ENCODE measurements at regions not wholly inside any gene's neighbourhood (a gene's known extent, or its start where the extent isn't known, plus 50 kb on each side); places are given as distances from the start of the nearest gene placed in this dataset.

DNA sequence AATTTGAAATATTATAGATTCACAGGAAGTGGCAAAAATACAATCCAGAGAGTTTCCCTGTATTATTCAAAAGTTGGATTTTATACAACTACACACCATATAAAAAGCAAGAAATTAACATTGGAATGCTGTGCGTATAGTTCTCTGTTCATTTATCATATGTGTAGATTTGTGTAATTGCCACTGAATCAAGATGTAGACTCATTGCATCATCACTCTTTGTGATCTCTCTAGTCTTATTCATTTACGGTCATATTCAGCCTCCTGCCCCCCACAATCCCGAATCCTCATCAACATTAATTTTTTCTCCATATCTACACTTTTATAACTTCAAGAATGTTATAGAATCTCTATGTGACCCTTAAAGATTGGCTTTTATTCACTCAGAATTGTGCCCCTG lies 390.6 kb upstream of the B3GAT1 start:
- POLR2A ChIA-PET: no interaction called here
- H3K4me1 Mint-ChIP-seq: no peaks in the 10 kb centered on the region

GRCh38 chr11:134802116-134802515 lies 390.1 kb upstream of the B3GAT1 start:
- peaks cover 30% of the 10 kb centered on the region for H3K27me3 Mint-ChIP-seq
- no peak for ATAC-seq (ENCODE audit: low read depth)
- no peaks in the 10 kb centered on the region for H3K4me1 Mint-ChIP-seq
- no peak for DNase-seq
- H3K4me3 Mint-ChIP-seq: no peak overlapping the region
- H3K27ac Mint-ChIP-seq: no peak overlapping the region
- H3K36me3 Mint-ChIP-seq: no peaks in the 10 kb centered on the region
- H3K9me3 Mint-ChIP-seq: no peaks in the 10 kb centered on the region
- POLR2A ChIA-PET: no interaction called here

More for the DNA sequence above, 390.6 kb upstream of the B3GAT1 start:
- Mint-ChIP-seq H3K27ac (no peak overlapping the region), H3K4me3 (no peak overlapping the region), H3K36me3 (no peaks in the 10 kb centered on the region), H3K9me3 (no peaks in the 10 kb centered on the region), H3K27me3 (peaks cover 30% of the 10 kb centered on the region)
- ATAC-seq (ENCODE audit: low read depth): no peak
- no peak for DNase-seq

DNA sequence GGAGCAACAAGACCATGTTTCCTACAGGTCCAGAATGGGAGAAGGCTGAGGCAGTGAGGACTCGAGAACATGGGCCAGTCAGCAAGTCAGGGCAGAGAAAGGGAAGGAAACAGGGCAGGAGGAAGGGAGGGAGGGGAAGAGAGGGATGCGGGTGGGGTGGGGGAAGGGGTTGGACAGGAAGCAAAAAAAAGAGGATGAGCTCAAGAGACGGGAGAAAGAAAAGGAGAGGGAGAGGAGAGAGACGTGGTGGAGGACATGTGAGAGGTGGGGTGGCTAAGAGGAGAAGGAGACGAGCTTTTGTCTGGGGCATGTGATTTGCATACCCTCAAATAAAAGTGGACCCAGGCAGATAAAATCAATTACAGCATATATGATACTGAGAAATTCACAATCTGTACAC lies 389.5 kb upstream of the B3GAT1 start:
- POLR2A ChIA-PET: no interaction called here
- Mint-ChIP-seq H3K4me3 (no peak overlapping the region), H3K36me3 (no peaks in the 10 kb centered on the region), H3K4me1 (no peaks in the 10 kb centered on the region), H3K27me3 (peaks cover 30% of the 10 kb centered on the region), H3K27ac (no peak overlapping the region), H3K9me3 (no peaks in the 10 kb centered on the region)
- no peak for ATAC-seq (ENCODE audit: low read depth)
- no peak for DNase-seq

DNA sequence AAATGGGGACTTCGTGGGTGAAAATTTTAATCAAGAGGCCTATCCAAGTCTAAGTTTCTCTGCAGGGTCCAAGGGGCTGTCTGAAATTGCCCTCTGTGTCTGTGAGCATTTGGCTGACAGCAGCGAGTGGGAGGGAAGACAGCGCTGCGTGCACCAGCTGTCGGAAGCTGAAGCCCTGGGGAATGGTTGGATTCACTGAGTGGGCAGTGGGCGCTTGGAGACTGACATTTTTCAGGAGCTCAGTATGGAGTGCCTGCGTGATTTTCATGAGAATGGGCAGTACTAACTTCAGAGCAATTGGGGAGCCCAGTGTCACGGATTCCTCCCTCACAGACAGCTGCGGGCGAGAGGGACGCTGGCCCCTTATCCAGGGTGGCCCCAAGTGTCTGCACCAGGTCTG lies 388.8 kb upstream of the B3GAT1 start:
- no peaks in the 10 kb centered on the region for H3K4me1 Mint-ChIP-seq
- no peaks in the 10 kb centered on the region for H3K36me3 Mint-ChIP-seq
- H3K9me3 Mint-ChIP-seq: no peaks in the 10 kb centered on the region
- H3K27me3 Mint-ChIP-seq: peaks cover 28% of the 10 kb centered on the region
- ATAC-seq (ENCODE audit: low read depth) (no peak), DNase-seq (no peak)
- H3K4me3 Mint-ChIP-seq: no peak overlapping the region
- no peak overlapping the region for H3K27ac Mint-ChIP-seq
- POLR2A ChIA-PET: no interaction called here

DNA sequence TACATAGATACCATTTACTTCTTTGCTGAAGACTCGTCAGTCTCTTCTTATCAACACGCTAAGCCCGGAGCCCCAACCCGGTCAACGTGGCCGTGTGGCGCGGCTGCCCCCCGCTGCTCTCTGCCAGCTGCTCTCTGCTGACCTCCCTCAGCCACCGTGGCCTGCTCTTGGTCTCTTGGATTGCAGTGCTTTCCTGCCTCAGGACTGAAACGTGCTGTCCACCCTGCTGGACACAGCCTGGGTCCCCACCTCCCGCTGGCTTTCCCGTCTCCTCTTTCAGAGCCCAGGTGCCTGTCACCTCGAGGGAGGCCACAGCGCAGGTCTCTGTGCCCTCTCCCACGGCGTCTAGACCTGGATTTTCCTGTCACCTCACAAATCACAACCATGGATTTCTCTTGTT lies 388.1 kb upstream of the B3GAT1 start:
- no peaks in the 10 kb centered on the region for H3K9me3 Mint-ChIP-seq
- peaks cover 25% of the 10 kb centered on the region for H3K27me3 Mint-ChIP-seq
- H3K36me3 Mint-ChIP-seq: no peaks in the 10 kb centered on the region
- H3K27ac Mint-ChIP-seq: no peak overlapping the region
- ATAC-seq (ENCODE audit: low read depth): no peak
- no peaks in the 10 kb centered on the region for H3K4me1 Mint-ChIP-seq
- no peak for DNase-seq
- POLR2A ChIA-PET: no interaction called here
- no peak overlapping the region for H3K4me3 Mint-ChIP-seq

DNA sequence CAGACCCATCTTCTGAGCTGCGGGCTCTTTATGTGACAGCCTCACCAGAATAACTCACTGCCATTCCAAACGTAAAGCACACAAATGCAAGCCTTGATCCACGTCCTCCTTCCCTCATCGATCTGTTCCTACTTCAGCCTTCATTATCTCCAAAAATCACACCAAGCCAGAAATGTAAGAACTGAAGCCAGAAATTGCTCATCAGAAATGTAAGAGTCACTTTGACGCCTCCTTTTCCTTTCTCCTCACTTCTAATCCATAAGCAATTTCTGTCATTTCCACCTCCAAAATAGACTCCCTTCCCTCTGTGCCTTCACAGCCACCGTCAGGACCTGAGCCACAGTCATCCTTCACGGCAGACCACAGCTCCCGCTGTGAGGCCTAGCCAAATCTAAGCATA lies 387.3 kb upstream of the B3GAT1 start:
- POLR2A ChIA-PET: no interaction called here
- no peak overlapping the region for H3K27ac Mint-ChIP-seq
- no peak overlapping the region for H3K4me3 Mint-ChIP-seq
- H3K9me3 Mint-ChIP-seq: no peaks in the 10 kb centered on the region
- H3K36me3 Mint-ChIP-seq: no peaks in the 10 kb centered on the region
- DNase-seq: no peak
- H3K4me1 Mint-ChIP-seq: no peaks in the 10 kb centered on the region
- no peak for ATAC-seq (ENCODE audit: low read depth)
- H3K27me3 Mint-ChIP-seq: peaks cover 19% of the 10 kb centered on the region

GRCh38 chr11:134797411-134798089 lies 385.5 kb upstream of the B3GAT1 start:
- H3K27me3 Mint-ChIP-seq: peaks cover 11% of the 10 kb centered on the region
- H3K36me3 Mint-ChIP-seq: no peaks in the 10 kb centered on the region
- DNase-seq: no peak
- H3K4me1 Mint-ChIP-seq: no peaks in the 10 kb centered on the region
- no peak overlapping the region for H3K4me3 Mint-ChIP-seq
- no peak for ATAC-seq (ENCODE audit: low read depth)
- H3K27ac Mint-ChIP-seq: no peak overlapping the region
- POLR2A ChIA-PET: no interaction called here
- H3K9me3 Mint-ChIP-seq: no peaks in the 10 kb centered on the region

DNA sequence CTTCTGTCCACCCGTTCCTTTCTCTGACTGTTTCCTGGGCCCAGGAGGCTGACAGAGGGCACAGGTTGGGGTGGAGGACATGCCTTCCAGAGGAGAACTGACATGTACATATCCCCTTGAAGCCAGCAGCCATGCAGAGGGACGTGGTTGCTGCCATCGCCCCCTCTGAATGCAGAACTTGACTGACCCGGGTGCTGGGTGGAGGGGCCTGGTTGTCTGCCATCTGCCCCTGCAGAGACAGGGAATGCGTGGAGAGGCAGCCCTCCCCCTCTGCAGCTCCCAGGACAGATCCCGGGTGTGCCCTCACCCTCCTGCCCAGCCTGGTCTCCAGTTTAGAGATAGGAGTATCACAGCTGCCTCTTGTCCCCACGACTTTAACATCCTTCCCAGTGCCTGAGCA lies 383.0 kb upstream of the B3GAT1 start:
- POLR2A ChIA-PET: no interaction called here
- ATAC-seq (ENCODE audit: low read depth) (no peak), DNase-seq (no peak)
- Mint-ChIP-seq H3K4me3 (no peak overlapping the region), H3K36me3 (no peaks in the 10 kb centered on the region), H3K4me1 (no peaks in the 10 kb centered on the region), H3K9me3 (no peaks in the 10 kb centered on the region), H3K27me3 (peaks cover 2% of the 10 kb centered on the region), H3K27ac (no peak overlapping the region)

- Mint-ChIP-seq H3K27ac (no peak overlapping the region), H3K36me3 (no peaks in the 10 kb centered on the region), H3K4me1 (no peaks in the 10 kb centered on the region), H3K4me3 (no peak overlapping the region), H3K9me3 (no peaks in the 10 kb centered on the region), H3K27me3 (peaks cover 2% of the 10 kb centered on the region)
- ATAC-seq (ENCODE audit: low read depth) (no peak), DNase-seq (no peak)
- POLR2A ChIA-PET: no interaction called here
Measured at GRCh38 chr11:134794192-134794591, 382.1 kb upstream of the B3GAT1 start.

DNA sequence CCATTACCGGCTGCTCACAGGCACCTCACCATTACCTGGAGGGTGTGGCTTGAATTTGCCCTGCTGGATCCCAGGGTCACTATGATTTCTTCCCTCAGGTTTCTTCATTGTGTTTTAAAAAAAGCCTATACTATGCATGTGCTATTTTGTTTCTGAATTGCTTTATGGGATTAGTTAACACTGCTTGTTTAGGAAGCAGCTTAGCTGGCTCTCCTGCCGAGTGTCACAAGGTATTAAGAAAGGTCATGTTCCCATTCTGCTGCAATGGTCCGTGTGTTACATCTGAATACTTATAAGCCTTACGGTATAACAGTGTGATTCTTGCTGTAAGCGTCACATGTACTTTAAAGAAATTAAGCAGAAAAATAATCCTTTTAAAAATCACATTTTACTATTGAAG lies 380.6 kb upstream of the B3GAT1 start:
- H3K4me3 Mint-ChIP-seq: no peak overlapping the region
- POLR2A ChIA-PET: no interaction called here

GRCh38 chr11:134792044-134792443 lies 380.0 kb upstream of the B3GAT1 start:
- DNase-seq (no peak), ATAC-seq (ENCODE audit: low read depth) (no peak)
- no peaks in the 10 kb centered on the region for H3K9me3 Mint-ChIP-seq
- H3K36me3 Mint-ChIP-seq: no peaks in the 10 kb centered on the region
- peaks cover 2% of the 10 kb centered on the region for H3K27me3 Mint-ChIP-seq
- POLR2A ChIA-PET: no interaction called here
- no peak overlapping the region for H3K4me3 Mint-ChIP-seq
- H3K27ac Mint-ChIP-seq: no peak overlapping the region
- no peaks in the 10 kb centered on the region for H3K4me1 Mint-ChIP-seq

More for the DNA sequence above, 380.6 kb upstream of the B3GAT1 start:
- H3K27ac Mint-ChIP-seq: no peak overlapping the region
- no peaks in the 10 kb centered on the region for H3K9me3 Mint-ChIP-seq
- H3K27me3 Mint-ChIP-seq: peaks cover 2% of the 10 kb centered on the region
- ATAC-seq (ENCODE audit: low read depth): no peak
- no peaks in the 10 kb centered on the region for H3K4me1 Mint-ChIP-seq
- no peaks in the 10 kb centered on the region for H3K36me3 Mint-ChIP-seq
- DNase-seq: no peak

DNA sequence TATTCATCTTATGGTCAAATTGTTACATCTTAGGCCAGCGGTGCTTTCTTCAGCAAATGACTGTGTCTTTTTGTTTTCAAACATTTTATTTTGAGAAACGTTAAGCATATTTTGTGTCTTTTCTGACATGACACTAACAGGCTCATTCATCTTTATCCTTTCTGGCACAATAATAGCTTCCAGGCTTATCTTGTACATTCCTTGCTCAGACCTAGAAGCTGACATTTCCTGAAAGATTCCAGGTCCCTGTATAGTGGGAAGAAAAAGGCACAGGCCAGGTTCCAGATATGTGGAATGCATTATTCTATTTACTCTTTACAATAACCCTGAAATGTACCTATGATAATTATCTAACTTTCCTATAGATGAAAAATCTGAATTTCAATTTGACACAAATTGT lies 379.1 kb upstream of the B3GAT1 start:
- peaks cover 2% of the 10 kb centered on the region for H3K27me3 Mint-ChIP-seq
- H3K4me3 Mint-ChIP-seq: no peak overlapping the region
- no peak overlapping the region for H3K27ac Mint-ChIP-seq
- H3K36me3 Mint-ChIP-seq: no peaks in the 10 kb centered on the region
- no peaks in the 10 kb centered on the region for H3K9me3 Mint-ChIP-seq
- POLR2A ChIA-PET: no interaction called here
- ATAC-seq (ENCODE audit: low read depth) (no peak), DNase-seq (no peak)
- H3K4me1 Mint-ChIP-seq: no peaks in the 10 kb centered on the region

- H3K9me3 Mint-ChIP-seq: no peaks in the 10 kb centered on the region
- ATAC-seq (ENCODE audit: low read depth): no peak
- H3K36me3 Mint-ChIP-seq: no peaks in the 10 kb centered on the region
- H3K4me3 Mint-ChIP-seq: no peak overlapping the region
- H3K27me3 Mint-ChIP-seq: no peaks in the 10 kb centered on the region
- H3K27ac Mint-ChIP-seq: no peak overlapping the region
- no peak for DNase-seq
- POLR2A ChIA-PET: no interaction called here
- H3K4me1 Mint-ChIP-seq: no peaks in the 10 kb centered on the region
Measured at GRCh38 chr11:134789104-134789503, 377.1 kb upstream of the B3GAT1 start.

- DNase-seq (no peak), ATAC-seq (ENCODE audit: low read depth) (no peak)
- Mint-ChIP-seq H3K27me3 (peaks cover 4% of the 10 kb centered on the region), H3K27ac (no peak overlapping the region), H3K36me3 (no peaks in the 10 kb centered on the region), H3K4me3 (no peak overlapping the region), H3K4me1 (no peaks in the 10 kb centered on the region), H3K9me3 (no peaks in the 10 kb centered on the region)
- POLR2A ChIA-PET: interaction anchor here (0.6 kb wide), 1 partner anchor 579 kb away, joined by 6 read pairs; no protein-coding TSS in a partner anchor
Measured at GRCh38 chr11:134786636-134787035, 374.6 kb upstream of the B3GAT1 start.

Data from activated naive CD8-positive, alpha-beta T cell treated with anti-CD3 and anti-CD28 coated beads, Interleukin-2, amount 10 ng/mL, durations not matched to agents 7 days and 5 days (primary cell).